Stomach (tissue), 4 donors: ENCODE measurements at regions not wholly inside any gene's neighbourhood (a gene's known extent, or its start where the extent isn't known, plus 50 kb on each side); places are given as distances from the start of the nearest gene placed in this dataset.

Experiments
- CTCF ChIP-seq, 7 experiments: fragments of 450-650 bp in 4 of 7; fragments of 200-600 bp in 3 of 7; sonication (generic) in 3 of 7; IDR thresholded peaks; one replicate each; pipeline ENCODE4 v1.5.1; 2016 to 2019; ENCODE audit warnings: antibody characterized with exemption in 7 of 7, control low read depth in 2 of 7, mild to moderate bottlenecking in 1 of 7
- POLR2A ChIP-seq, 4 donors: fragments of 450-650 bp; IDR thresholded peaks; one replicate each; pipeline ENCODE4 v1.6.1; 2016; ENCODE audit warnings: antibody characterized with exemption in 4 of 4, control low read depth in 2 of 4, mild to moderate bottlenecking in 1 of 4, moderate library complexity in 1 of 4
- POLR2AphosphoS5 ChIP-seq, 3 donors: sonication (generic); formaldehyde crosslinking; IDR thresholded peaks; one replicate each; pipeline ENCODE4 v1.6.1; 2016; ENCODE audit warnings: antibody characterized with exemption in 3 of 3

- TF ChIP-seq POLR2A (IDR thresholded peaks at IDR 0.05) (no peak), CTCF (IDR thresholded peaks at IDR 0.05) (no peak), POLR2AphosphoS5 (IDR thresholded peaks at IDR 0.05) (no peak)
Observed at GRCh38 chr2:61617610-61618009, 79.5 kb upstream of the XPO1 start.
